C4-2B (cell line): ENCODE measurements at regions not wholly inside any gene's neighbourhood (a gene's known extent, or its start where the extent isn't known, plus 50 kb on each side); places are given as distances from the start of the nearest gene placed in this dataset.

Source experiments
- H3K27ac ChIP-seq: fragments of 450-650 bp; 2 replicates; pipeline ENCODE4 v1.5.1; 2017
- ZFX ChIP-seq: fragments of 450-650 bp; IDR thresholded peaks from 2 replicates; pipeline ENCODE4 v1.6.1; 2017
- TF ChIP-seq, protein P1 (sequence below): fragments of 450-650 bp; conservative IDR thresholded peaks from 2 replicates; pipeline ENCODE4 v1.5.1; 2017; ENCODE audit warnings: mild to moderate bottlenecking

DNA sequence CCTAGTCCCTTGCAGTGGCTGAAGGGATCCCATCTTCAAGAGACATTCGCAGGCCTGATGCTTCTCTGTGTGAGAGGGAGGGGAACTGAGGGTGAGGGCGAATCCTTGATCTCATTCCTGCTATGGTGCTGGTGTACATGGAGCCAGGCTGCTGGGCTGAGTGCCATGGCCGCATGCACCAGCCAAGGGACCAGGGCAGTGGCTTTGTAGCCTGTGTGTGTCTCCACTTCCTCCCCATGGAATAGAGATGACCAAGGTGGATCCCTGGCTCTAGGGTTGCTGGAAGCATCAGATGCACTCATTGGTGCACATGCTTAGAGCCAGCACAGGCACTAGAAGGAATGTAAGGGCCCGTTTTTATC lies 195.0 kb downstream of the FOXL1 start:
- TF ChIP-seq, protein P1, sequence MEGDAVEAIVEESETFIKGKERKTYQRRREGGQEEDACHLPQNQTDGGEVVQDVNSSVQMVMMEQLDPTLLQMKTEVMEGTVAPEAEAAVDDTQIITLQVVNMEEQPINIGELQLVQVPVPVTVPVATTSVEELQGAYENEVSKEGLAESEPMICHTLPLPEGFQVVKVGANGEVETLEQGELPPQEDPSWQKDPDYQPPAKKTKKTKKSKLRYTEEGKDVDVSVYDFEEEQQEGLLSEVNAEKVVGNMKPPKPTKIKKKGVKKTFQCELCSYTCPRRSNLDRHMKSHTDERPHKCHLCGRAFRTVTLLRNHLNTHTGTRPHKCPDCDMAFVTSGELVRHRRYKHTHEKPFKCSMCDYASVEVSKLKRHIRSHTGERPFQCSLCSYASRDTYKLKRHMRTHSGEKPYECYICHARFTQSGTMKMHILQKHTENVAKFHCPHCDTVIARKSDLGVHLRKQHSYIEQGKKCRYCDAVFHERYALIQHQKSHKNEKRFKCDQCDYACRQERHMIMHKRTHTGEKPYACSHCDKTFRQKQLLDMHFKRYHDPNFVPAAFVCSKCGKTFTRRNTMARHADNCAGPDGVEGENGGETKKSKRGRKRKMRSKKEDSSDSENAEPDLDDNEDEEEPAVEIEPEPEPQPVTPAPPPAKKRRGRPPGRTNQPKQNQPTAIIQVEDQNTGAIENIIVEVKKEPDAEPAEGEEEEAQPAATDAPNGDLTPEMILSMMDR: no peak
- H3K27ac ChIP-seq: no peak overlapping the region

DNA sequence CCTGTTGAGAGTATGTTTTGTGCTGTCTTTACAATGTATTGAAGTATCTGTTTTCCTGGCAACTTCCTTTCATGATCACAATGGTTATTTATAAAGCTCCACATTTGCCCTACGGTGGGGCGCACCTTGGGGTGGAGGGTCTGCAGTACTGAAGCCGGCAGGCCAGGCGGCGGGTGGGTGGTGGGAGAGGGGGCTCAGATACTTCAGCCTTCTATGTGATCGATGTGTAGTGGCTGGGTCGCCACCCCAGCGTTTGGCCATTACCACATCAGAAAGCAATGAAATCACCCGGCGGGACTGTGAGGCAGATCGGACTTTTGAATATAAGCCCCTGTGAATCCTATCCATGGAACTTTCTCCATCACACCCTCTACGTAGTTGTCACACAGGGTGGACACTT lies 196.6 kb downstream of the FOXL1 start:
- H3K27ac ChIP-seq: no peak overlapping the region
- TF ChIP-seq ZFX: no peak
- TF ChIP-seq, protein P1: no peak

DNA sequence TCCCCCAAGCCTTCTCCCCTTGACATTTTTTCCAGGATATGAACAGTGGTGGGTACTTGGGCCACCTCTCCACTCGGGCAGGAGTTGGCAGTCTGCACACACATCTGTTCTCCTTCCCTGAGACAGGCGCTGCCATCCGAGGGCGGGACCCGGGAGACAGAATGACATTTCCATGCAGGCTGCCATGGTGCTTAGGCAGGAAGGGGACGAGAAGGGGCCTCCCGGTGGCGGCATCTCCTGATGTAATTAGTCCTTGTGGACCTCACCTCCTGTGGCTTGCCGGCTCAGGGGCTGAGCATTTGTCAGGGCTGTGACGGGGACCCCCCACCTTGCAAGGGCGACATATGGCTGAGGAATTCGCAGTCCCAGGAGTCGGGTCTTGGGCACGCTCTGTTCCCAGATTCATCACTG lies 197.2 kb downstream of the FOXL1 start:
- no peak overlapping the region for H3K27ac ChIP-seq
- TF ChIP-seq ZFX: no peak
- TF ChIP-seq, protein P1: no peak

DNA sequence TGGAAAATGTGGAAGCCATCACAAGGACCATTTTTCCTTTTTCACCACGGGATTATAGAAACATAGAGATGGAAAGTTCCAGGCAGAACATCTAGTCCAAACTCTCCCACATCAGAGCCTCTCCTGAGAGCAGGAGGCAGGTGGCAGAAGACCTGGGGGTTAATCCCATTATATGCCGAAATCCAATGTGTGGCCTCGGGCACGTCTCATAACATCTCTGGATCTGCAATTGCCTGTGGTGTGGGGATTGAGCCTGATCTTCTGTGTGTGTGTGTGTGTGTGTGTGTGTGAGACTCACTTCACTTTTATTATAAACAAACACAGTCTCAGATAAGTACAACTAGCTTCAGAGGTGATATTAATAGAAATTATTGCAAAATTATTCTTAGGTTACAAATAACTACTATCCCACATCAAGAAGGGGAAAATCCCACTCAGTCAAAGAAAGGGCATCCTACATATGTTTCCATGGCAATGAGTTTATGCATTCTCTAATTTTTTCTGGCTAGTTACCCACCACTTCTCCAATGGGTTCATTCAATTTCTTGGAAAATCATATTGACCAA lies 199.1 kb downstream of the FOXL1 start:
- TF ChIP-seq, protein P1: no peak
- TF ChIP-seq ZFX: no peak
- H3K27ac ChIP-seq: no peak overlapping the region

DNA sequence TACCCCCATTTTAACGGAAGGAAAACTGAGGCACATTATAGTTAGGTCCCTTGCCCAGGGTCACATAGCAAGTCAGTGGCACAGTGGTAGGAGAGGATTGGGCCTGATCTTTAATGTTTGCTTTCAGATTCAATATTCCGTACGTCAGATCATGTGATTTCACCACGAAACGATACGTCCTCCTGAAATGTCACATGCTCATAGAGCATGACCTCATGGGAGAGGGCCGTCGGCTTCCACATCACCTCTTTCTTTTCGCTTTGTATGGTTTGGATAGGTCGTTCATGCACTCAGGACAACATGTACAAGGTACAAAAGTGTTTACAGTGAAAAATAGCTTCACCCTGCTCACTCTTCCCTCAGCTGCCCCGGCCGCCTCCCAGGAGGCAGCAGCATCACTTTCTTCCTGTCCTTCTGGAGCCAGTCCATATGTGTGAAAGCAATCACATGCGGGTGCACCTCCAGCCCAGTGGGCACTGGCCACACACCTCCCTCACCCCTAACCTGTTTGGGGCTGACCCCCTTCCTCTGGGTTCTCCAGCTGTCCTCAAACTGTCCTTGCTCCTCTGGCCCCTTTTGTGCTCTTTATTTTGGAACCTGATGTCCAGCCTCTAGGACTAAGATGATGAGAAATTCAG lies 199.9 kb downstream of the FOXL1 start:
- TF ChIP-seq ZFX: no peak
- TF ChIP-seq, protein P1: no peak
- no peak overlapping the region for H3K27ac ChIP-seq

DNA sequence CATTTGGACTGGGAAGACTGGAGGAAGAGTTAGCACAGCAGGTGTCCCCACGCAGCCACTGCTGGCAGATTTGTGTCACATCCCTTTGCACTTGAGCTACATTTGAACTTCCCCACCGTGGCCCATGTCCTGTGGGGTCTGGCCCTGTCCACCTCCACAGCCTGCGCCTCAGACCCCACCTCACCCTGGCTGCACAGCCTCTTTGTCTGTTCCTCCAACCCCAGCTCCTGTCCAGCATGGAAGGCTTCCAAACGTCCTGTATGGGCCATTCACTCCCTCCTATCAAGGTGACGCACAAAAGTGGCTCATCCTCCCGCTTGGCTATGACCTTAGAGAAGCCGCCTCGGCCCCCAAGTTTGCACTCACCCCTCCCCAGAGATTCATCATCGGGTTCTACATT lies 200.6 kb downstream of the FOXL1 start:
- no peak overlapping the region for H3K27ac ChIP-seq
- TF ChIP-seq, protein P1: no peak
- TF ChIP-seq ZFX: no peak

DNA sequence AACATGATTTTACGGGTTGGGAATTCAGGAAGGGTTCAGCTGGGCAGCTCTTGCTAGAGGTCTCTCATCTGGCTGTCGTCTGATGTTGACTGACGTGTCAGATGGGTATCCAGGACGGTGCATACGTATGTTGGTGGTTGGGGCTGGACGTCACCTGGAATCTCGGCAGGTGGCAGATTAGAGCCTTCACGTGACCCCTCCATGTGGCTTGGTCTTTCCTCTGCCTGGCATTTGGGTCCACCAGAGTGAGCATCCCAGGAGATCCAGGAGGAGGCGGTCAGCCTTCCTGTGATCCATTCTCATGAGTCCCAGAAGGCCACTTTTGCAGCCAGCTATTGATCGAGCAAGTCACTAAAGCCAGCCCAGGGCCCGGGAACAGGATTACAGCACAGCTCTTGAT lies 202.7 kb downstream of the FOXL1 start:
- no peak for TF ChIP-seq ZFX
- TF ChIP-seq, protein P1: no peak
- H3K27ac ChIP-seq: no peak overlapping the region
